Stimulated activated CD4-positive, alpha-beta T cell treated with anti-CD3 and anti-CD28 coated beads, Interleukin-1b, Interleukin-23, amount 100 ng/mL, for 1 hour (primary cell): ENCODE measurements at regions not wholly inside any gene's neighbourhood (a gene's known extent, or its start where the extent isn't known, plus 50 kb on each side); places are given as distances from the start of the nearest gene placed in this dataset.

Experiments used
- DNase-seq, 2 donors: peaks; one replicate each; pipeline ENCODE4 v3.0.0-alpha.2; 2020; ENCODE audit warnings: low read depth in 2 of 2

- DNase-seq = no peak
Observed at GRCh38 chr17:77854759-77855745, 103.5 kb upstream of the TNRC6C start.

GRCh38 chr17:77856551-77857305, 101.8 kb upstream of the TNRC6C start:
- DNase-seq = no peak

DNA sequence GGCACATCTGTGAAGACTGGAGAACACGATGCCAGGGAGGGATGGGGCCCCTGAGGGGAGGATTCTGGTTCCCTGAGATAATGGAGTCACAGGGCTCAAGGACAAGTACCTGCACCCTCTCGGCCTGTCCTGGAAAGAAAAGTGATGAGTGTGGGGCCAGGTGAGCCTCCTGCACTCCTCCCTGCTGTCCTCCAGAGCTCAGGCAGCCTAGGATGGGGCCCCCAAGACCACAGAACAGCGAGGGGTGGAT, 101.3 kb upstream of the TNRC6C start:
- no peak for DNase-seq

DNA sequence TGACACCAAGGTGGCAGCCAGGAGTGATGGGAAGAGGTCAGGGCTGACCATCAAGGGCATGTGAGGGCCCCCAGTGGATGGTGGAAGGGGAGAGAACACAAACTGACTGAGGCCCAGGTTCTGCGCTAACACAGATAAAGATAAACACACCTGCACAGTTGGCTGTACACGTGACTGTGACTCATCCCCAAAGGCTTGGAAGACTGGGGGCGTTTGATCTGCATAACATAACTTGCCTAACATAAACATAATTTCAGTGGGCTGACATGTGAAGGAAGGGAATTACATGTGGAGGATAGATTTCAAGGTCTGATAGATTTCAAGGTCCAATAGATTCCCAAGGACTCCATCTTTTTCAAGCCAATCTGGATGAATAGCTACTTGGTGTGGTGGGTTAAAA, 100.9 kb upstream of the TNRC6C start:
- DNase-seq = no peak

DNA sequence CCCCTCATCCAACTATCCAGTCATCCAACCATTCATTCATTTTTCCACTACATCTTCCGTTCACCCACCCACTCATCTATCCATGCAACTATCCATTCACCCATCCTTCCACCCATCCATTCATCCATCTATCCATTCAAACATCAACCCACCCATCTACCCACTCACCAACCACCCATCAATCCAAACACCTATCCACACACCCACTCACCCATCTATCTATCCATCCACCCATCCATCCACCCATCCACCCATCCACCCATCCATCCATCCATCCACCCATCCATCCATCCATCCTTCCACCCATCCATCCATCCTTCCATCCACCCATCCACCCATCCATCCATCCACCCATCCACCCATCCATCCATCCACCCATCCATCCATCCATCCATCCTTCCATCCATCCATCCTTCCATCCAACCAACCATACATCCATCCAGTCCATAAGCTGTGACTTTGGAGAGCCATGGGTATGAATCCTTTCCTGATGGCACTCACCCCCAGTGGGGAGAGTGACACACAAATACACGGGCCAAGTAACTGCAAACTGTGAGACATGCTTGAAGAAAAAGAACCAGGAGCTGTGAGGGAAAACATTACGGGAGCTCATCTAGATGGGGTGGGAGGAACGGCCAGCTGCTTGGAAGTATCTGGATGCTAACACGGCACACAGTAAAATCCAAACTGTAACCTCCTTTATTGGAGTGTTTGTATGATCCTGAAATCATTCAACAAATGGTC, 100.0 kb upstream of the TNRC6C start:
- DNase-seq = no peak

GRCh38 chr17:77859035-77859810, 99.3 kb upstream of the TNRC6C start:
- no peak for DNase-seq

DNA sequence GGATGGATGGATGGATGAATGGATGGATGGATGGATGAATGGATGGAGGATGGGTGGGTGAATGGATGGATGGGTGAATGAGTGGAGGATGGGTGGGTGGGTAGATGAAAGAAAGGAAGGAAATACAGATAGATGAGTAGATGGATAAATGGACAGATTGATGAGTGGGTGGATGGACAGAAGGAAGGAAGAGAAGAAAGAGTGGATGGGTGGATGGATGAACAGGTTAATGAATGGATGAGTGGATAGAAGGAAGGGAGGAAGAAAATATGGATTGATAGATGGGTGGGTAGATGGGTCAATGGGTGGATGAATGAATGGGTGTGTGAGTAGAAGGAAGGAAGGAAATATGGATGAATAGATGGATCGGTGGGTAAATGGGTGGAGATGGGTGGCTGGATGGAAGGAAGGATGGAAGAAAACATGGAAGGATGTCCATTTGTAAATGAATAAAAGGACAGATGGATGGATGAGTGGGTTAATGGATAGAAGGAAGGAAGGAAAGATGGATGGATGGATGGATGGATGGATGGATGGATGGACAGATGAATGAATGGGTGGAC, 97.3 kb upstream of the TNRC6C start:
- no peak for DNase-seq

DNA sequence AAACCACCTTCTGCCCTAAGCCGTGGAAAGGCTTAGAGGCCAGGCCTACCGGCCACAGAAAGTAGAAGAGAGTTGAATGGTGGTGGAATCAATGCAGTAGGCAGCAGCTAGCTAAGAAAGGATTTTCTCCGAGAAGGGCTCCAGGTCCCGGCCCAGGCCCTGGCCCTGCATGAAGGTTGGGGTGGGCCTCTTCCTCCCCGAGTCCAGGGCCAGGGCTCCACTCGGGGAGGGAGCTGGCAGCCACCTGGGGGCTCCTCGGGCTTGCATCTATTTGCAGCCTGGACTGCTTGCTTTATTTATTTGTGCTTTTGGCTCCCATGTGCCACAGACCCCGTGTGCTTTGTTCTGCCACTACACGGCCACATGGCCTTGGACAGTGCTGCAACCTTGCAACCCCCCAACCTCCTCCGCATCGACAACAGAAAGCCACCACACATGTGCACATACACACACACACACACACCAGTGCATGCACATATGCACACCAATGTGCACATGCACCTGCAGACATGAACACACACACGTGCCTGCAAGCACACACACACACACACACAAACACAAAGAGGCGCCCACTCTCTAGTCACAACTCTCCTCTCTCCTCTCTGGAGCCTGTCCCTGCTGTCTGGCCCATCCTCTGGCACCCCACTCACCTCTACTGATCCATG, 96.4 kb upstream of the TNRC6C start:
- DNase-seq = no peak

- no peak for DNase-seq
Observed at GRCh38 chr17:77862890-77863813, 95.4 kb upstream of the TNRC6C start.

GRCh38 chr17:77863814-77864161, 94.7 kb upstream of the TNRC6C start:
- no peak for DNase-seq

GRCh38 chr17:77864234-77865111, 94.0 kb upstream of the TNRC6C start:
- DNase-seq = no peak

DNA sequence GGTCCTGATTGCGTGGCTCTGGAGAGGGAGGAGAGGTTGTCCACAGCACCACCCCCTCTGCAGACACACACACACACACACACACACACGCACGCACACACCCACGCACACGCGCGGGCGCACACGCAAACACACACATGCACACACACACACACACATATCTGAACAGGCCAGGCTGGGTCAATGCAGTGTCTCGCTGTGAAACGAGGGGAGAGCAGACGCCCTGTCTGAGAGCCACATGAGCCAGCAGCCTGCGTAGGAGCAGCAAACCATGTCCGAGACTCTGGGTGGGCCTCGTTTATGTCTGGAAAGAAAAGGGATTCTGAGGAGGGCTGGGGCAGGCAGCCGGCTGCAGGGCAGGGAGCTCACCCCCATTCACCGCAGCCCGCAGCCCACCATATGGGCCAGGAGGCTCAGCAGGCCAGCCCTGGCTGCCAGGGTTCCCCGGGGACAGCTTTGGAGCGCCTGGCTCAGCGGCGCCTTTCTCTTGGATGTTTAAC, 93.3 kb upstream of the TNRC6C start:
- DNase-seq = no peak

DNA sequence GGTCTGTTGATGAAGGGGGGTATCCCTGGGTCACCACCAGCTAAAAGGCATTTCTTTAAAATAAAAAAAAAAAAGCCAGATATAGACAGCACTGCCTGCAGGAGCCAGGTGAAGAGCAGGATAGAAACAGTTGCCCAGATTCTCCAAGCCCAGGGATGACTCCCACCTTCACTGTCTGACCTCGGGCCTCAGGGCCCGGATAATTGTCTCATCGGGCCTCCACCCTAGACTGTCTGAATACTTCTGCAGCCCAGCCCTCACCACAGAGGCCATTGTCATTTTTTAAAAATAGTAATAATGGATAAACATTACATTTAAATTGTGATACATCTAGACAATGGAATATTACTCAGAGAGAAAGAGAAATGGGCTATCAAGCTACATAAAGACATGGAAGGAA, 92.8 kb upstream of the TNRC6C start:
- DNase-seq = no peak

DNA sequence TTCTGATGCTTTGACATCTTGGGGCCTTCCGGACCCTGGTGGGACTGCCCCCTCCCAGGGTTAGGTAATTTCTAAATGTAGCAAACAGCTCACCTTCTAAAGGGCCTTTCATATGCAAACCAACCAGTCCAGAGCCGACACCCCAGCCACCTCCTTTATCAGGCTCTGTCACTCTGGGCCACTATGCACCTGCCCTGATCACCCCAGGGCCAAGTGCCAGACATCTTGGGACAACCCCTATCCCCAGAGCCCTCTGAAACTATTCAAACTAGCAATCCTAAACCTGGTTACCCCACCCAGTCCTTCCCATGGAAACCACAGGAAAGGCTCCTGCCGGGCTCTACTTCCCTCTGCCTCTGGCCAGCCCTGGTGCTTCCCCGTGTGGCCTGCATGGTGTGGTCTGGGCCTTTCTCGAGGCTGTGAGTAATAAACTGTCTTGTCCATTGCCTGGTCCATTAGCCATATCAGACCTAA, 91.2 kb upstream of the TNRC6C start:
- DNase-seq = no peak

DNA sequence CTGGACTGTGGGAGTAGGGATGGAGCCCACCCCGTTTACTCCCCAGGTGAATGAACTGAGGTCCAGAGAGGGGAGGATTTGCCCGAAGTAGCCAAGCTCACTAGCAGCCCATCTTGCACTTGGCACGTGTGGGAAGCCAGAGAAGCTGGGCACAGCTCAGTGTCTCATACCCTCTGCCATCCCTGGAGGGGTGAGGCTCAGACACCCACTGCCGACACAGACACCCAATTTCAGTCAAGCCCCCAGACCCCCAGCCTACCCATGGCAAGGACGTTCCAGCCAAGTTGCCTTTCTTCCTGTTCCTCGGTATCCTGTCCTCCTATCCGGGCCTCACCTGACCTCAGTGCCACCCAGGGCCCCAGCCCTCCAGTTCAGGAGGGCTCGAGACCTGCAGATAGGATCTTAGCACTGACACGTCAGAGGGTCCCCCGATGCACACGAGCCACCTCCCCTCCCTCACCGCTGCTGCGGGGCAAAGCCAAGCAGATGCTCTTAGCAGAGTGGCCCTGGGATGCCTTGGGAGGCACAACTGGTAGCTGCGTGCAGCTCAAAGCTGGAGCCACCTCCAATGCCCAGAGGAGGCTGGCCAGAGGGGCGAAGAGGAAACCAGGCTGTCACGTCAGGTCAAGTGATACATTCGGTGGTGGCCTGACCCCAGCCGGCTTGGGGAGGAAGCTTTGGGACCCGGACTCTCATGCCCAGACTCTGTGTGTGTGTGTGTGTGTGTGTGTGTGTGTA, 90.4 kb upstream of the TNRC6C start:
- no peak for DNase-seq

- DNase-seq = no peak
Observed at GRCh38 chr17:77869041-77869599, 89.4 kb upstream of the TNRC6C start.

- no peak for DNase-seq
Observed at GRCh38 chr17:77869665-77870132, 88.8 kb upstream of the TNRC6C start.
